Central memory CD8-positive, alpha-beta T cell (primary cell): ENCODE measurements at regions not wholly inside any gene's neighbourhood (a gene's known extent, or its start where the extent isn't known, plus 50 kb on each side); places are given as distances from the start of the nearest gene placed in this dataset.

Source experiments
- ATAC-seq: fragments of 150-1000 bp; cut with Tn5 transposase; replicated peaks from 2 replicates; pipeline ENCODE4 v1.10.0; 2022; ENCODE audit warnings: mild to moderate bottlenecking, moderate FRiP score, moderate number of reproducible peaks; ENCODE audit not compliant: poor library complexity, severe bottlenecking; ENCODE audit errors: extremely low read depth
- DNase-seq, 2 donors: peaks; one replicate each; pipeline ENCODE4 v3.0.0; 2021; ENCODE audit warnings: low spot score in 2 of 2
- H3K27ac Mint-ChIP-seq: one replicate; pipeline ENCODE4 v1.8.0; 2022; ENCODE audit warnings: low read depth, mild to moderate bottlenecking, moderate library complexity, mixed read lengths
- H3K27me3 Mint-ChIP-seq: one replicate; pipeline ENCODE4 v1.8.0; 2022; ENCODE audit warnings: mixed read lengths
- H3K36me3 Mint-ChIP-seq: one replicate; pipeline ENCODE4 v1.8.0; 2022; ENCODE audit warnings: mild to moderate bottlenecking, moderate library complexity, mixed read lengths; ENCODE audit not compliant: insufficient read depth
- H3K4me1 Mint-ChIP-seq: one replicate; pipeline ENCODE4 v1.8.0; 2022; ENCODE audit warnings: mixed read lengths
- H3K4me3 Mint-ChIP-seq: one replicate; pipeline ENCODE4 v1.8.0; 2022; ENCODE audit warnings: mild to moderate bottlenecking, moderate library complexity, mixed read lengths
- H3K9me3 Mint-ChIP-seq: one replicate; pipeline ENCODE4 v1.8.0; 2022; ENCODE audit warnings: mixed read lengths

DNA sequence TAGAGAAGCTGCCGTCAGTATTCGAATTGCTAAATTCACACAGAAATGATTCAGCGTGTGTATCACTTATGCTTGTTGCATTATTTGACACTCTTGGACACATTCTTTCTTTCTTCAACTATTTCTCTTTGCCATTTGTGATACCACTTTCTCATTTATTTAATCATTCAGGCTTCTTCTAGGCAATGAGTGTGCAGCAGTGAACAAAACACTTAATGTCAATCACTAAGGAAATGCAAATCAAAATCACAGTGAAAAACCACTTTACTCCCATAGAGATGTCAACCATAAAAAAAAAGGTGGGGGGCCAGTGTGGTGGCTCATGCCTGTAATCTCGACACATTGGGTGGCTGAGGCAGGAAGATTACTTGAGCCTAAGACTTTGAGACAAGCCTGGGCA lies 214.6 kb downstream of the FLRT2 start:
- Mint-ChIP-seq H3K36me3 (peaks cover 3% of the 10 kb centered on the region), H3K27ac (no peak overlapping the region), H3K4me3 (no peak overlapping the region), H3K27me3 (no peaks in the 10 kb centered on the region), H3K9me3 (peaks cover 24% of the 10 kb centered on the region), H3K4me1 (no peaks in the 10 kb centered on the region)
- no peak for DNase-seq
- ATAC-seq, result no peak

DNA sequence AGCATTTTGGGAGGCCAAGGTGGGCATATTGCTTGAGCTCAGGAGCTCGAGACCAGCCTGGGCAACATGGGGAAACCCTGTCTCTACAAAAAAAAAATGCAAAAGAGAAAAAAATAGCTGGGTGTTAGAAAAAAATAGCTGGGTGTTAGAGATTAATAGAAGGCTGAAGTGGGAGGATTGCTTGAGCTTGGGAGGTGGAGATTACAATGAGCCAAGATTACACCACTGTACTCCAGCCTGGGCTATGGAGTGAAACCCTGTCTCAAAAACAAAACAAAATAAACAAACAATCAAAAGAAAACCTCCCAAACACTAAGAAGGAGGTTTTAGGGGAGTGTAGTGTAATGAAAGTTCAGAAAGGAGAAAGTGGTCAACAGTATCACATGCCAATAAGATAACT lies 202.1 kb downstream of the FLRT2 start:
- peaks cover 9% of the 10 kb centered on the region for H3K9me3 Mint-ChIP-seq
- H3K4me1 Mint-ChIP-seq, result no peaks in the 10 kb centered on the region
- DNase-seq (no peak), ATAC-seq (no peak)
- H3K4me3 Mint-ChIP-seq, result no peak overlapping the region
- no peaks in the 10 kb centered on the region for H3K27me3 Mint-ChIP-seq
- H3K27ac Mint-ChIP-seq, result no peak overlapping the region
- H3K36me3 Mint-ChIP-seq, result no peaks in the 10 kb centered on the region

DNA sequence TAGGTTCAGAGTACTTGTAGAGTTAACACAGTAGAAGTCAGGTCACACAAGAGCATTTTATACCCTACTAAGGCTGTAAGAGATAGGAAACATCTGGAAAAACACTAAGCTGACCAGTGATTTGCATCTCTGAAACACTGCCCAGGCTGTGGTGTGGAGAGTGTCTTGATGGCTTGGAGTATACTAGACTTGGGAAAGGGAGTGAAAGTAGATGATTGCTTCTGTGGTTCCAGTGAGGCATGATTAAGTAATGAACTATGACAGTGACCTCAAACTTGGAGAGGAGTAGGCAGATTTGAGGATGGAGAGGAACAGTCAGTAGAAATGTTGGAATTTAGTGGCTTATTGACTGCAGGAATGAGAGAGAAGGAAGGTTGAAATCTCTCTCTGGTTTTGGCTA lies 201.2 kb downstream of the FLRT2 start:
- Mint-ChIP-seq H3K27ac (no peak overlapping the region), H3K4me1 (no peaks in the 10 kb centered on the region), H3K36me3 (no peaks in the 10 kb centered on the region), H3K9me3 (peaks cover 9% of the 10 kb centered on the region), H3K4me3 (no peak overlapping the region), H3K27me3 (no peaks in the 10 kb centered on the region)
- DNase-seq (no peak), ATAC-seq (no peak)

DNA sequence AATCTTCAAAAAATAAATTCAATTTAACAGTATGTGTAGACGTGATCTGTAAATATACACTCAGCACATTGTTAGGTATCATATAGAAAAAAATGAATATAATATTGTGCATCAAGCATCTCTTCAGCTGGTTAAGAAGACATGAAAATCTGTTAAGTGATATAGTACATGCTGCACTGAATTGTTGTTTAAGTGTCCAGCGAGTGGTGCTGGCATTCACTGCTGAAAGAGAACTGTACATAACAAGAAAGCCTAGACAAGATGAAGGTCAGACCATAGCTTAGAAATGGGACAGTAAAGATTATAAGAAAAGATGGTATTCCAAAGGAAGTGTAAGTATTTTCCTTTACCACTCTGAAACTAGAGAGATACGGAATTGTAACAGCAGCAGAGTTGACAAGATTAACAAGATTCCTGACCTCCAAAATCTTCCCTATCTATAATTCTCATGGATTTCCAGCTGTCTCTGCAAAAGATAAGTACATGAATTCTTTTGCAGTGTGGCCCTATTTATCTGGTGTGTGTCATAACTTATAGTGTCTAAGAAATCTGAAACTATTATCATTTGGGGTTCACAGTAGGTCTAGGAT lies 198.6 kb downstream of the FLRT2 start:
- H3K9me3 Mint-ChIP-seq, result peaks cover 9% of the 10 kb centered on the region
- H3K27ac Mint-ChIP-seq, result no peak overlapping the region
- H3K27me3 Mint-ChIP-seq, result no peaks in the 10 kb centered on the region
- DNase-seq (no peak), ATAC-seq (no peak)
- no peaks in the 10 kb centered on the region for H3K4me1 Mint-ChIP-seq
- no peak overlapping the region for H3K4me3 Mint-ChIP-seq
- no peaks in the 10 kb centered on the region for H3K36me3 Mint-ChIP-seq

DNA sequence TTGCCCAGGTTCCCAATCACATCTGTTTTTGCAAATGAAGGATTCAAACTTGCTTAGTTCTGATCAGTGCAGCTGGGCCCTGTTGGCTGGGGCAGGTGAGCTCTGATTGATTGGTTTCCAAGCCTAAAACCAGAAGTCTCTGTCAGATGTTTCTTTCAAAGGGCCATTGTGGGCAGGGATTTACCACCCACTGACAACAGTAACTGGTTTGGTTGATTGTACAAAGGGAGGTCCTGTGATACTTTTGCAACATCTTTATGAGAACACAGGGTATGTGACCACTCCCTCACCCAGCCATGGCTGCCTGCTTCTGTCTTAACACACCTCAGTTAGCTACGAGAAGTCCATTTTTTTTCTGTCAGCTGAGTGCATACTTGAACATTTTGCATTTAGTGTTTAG lies 184.1 kb downstream of the FLRT2 start:
- H3K4me3 Mint-ChIP-seq, result no peak overlapping the region
- no peaks in the 10 kb centered on the region for H3K9me3 Mint-ChIP-seq
- no peak overlapping the region for H3K27ac Mint-ChIP-seq
- H3K4me1 Mint-ChIP-seq, result no peaks in the 10 kb centered on the region
- H3K36me3 Mint-ChIP-seq, result no peaks in the 10 kb centered on the region
- DNase-seq (no peak), ATAC-seq (no peak)
- H3K27me3 Mint-ChIP-seq, result no peaks in the 10 kb centered on the region

DNA sequence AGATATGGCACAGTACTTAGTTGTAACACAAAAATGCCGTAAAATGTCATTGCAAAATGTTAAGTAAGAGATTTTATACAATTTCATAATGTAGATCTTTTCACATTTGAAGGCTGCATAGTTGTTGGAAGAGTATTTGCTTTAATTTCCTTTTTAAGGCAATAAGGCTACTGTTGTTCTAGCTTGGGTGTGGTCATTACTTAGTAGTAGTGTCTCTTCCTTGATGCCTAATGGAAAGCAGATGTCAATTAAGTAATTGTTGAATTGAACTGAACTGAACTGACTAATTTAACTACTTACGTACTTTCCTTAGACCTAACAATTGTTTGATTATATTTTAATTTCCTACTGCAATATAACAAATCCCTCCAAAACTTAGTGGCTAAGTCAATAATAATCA lies 181.7 kb downstream of the FLRT2 start:
- H3K9me3 Mint-ChIP-seq, result no peaks in the 10 kb centered on the region
- H3K27ac Mint-ChIP-seq, result no peak overlapping the region
- ATAC-seq, result no peak
- H3K36me3 Mint-ChIP-seq, result no peaks in the 10 kb centered on the region
- H3K4me1 Mint-ChIP-seq, result no peaks in the 10 kb centered on the region
- DNase-seq, result no peak
- H3K4me3 Mint-ChIP-seq, result no peak overlapping the region
- H3K27me3 Mint-ChIP-seq, result no peaks in the 10 kb centered on the region
